H9 (cell line): ENCODE measurements at regions not wholly inside any gene's neighbourhood (a gene's known extent, or its start where the extent isn't known, plus 50 kb on each side); places are given as distances from the start of the nearest gene placed in this dataset.

ENCODE experiments used
- DNase-seq: peaks from one replicate; pipeline ENCODE4 v3.0.0-alpha.2; 2017
- H2AFZ ChIP-seq: one replicate; pipeline ENCODE4 v1.6.1; 2013; ENCODE audit warnings: mild to moderate bottlenecking, low read length, control low read depth, moderate library complexity
- H2AK5ac ChIP-seq: 2 replicates; pipeline ENCODE4 v1.6.1; 2013; ENCODE audit warnings: low read length, control low read depth, mixed read lengths; ENCODE audit not compliant: insufficient read length
- H2BK120ac ChIP-seq: one replicate; pipeline ENCODE4 v1.6.1; 2013; ENCODE audit warnings: low read depth, mild to moderate bottlenecking, low read length, control low read depth, inconsistent platforms; ENCODE audit not compliant: poor library complexity, severe bottlenecking
- H2BK12ac ChIP-seq: 2 replicates; pipeline ENCODE4 v1.6.1; 2013; ENCODE audit warnings: low read length, control low read depth, mixed read lengths, low read depth; ENCODE audit not compliant: insufficient read length
- H2BK15ac ChIP-seq: 2 replicates; pipeline ENCODE4 v1.6.1; 2013; ENCODE audit warnings: low read depth, low read length, control low read depth
- H2BK20ac ChIP-seq: one replicate; pipeline ENCODE4 v1.6.1; 2013; ENCODE audit warnings: low read depth, mild to moderate bottlenecking, low read length, control low read depth, inconsistent platforms; ENCODE audit not compliant: poor library complexity, severe bottlenecking
- H2BK5ac ChIP-seq: 2 replicates; pipeline ENCODE4 v1.6.1; 2013; ENCODE audit warnings: low read length, control low read depth, mixed read lengths; ENCODE audit not compliant: insufficient read length
- H3K14ac ChIP-seq: 2 replicates; pipeline ENCODE4 v1.6.1; 2013; ENCODE audit warnings: low read length, control low read depth; ENCODE audit not compliant: insufficient read depth
- H3K18ac ChIP-seq: 2 replicates; pipeline ENCODE4 v1.6.1; 2013; ENCODE audit warnings: low read depth, mild to moderate bottlenecking, mixed read lengths, low read length, control low read depth; ENCODE audit not compliant: insufficient read length
- H3K23ac ChIP-seq: 2 replicates; pipeline ENCODE4 v1.6.1; 2013; ENCODE audit warnings: low read length, control low read depth, mixed read lengths, low read depth; ENCODE audit not compliant: insufficient read length
- H3K23me2 ChIP-seq: 2 replicates; pipeline ENCODE4 v1.6.1; 2013; ENCODE audit warnings: low read depth, mild to moderate bottlenecking, mixed read lengths, low read length, control low read depth; ENCODE audit not compliant: insufficient read length, poor library complexity, severe bottlenecking
- H3K27ac ChIP-seq: 2 replicates; pipeline ENCODE4 v1.5.1; 2013; ENCODE audit warnings: low read length, control low read depth, mixed read lengths, low read depth; ENCODE audit not compliant: insufficient read length
- H3K27me3 ChIP-seq: 2 replicates; pipeline ENCODE4 v1.6.1; 2013; ENCODE audit warnings: low read length, control low read depth, inconsistent platforms; ENCODE audit not compliant: insufficient read depth
- H3K4ac ChIP-seq: 2 replicates; pipeline ENCODE4 v1.6.1; 2013; ENCODE audit warnings: low read depth, mild to moderate bottlenecking, control low read depth, inconsistent platforms, low read length, moderate library complexity
- H3K4me1 ChIP-seq: 2 replicates; pipeline ENCODE4 v1.6.1; 2013; ENCODE audit warnings: low read length, control low read depth, inconsistent platforms; ENCODE audit not compliant: insufficient read depth
- H3K4me2 ChIP-seq: 2 replicates; pipeline ENCODE4 v1.6.1; 2013; ENCODE audit warnings: low read length, control low read depth, mixed read lengths; ENCODE audit not compliant: insufficient read length, insufficient read depth
- H3K56ac ChIP-seq: 2 replicates; pipeline ENCODE4 v1.6.1; 2013; ENCODE audit warnings: low read depth, mild to moderate bottlenecking, mixed read lengths, low read length, control low read depth; ENCODE audit not compliant: insufficient read length
- H3K79me1 ChIP-seq: 2 replicates; pipeline ENCODE4 v1.6.1; 2013; ENCODE audit warnings: low read depth, mild to moderate bottlenecking, moderate library complexity, low read length, control low read depth, inconsistent platforms; ENCODE audit not compliant: insufficient read depth, poor library complexity, severe bottlenecking
- H3K79me2 ChIP-seq: 2 replicates; pipeline ENCODE4 v1.6.1; 2013; ENCODE audit warnings: low read length, control low read depth, inconsistent platforms; ENCODE audit not compliant: insufficient read depth
- H3K9ac ChIP-seq: 2 replicates; pipeline ENCODE4 v1.6.1; 2013; ENCODE audit warnings: low read length, control low read depth, mixed read lengths; ENCODE audit not compliant: insufficient read length; ENCODE audit errors: extremely low read depth
- H3K9me3 ChIP-seq: one replicate; pipeline ENCODE4 v1.6.1; 2013; ENCODE audit warnings: low read depth, low read length, inconsistent platforms; ENCODE audit not compliant: control insufficient read depth
- H3T11ph ChIP-seq: one replicate; pipeline ENCODE4 v1.6.1; 2013; ENCODE audit warnings: mild to moderate bottlenecking, low read length, control low read depth, inconsistent platforms
- H4K20me1 ChIP-seq: one replicate; pipeline ENCODE4 v1.6.1; 2013; ENCODE audit not compliant: control insufficient read depth, insufficient read length, insufficient read depth
- H4K5ac ChIP-seq: 2 replicates; pipeline ENCODE4 v1.6.1; 2013; ENCODE audit warnings: low read depth, mild to moderate bottlenecking, mixed read lengths, low read length, control low read depth; ENCODE audit not compliant: insufficient read length
- H4K8ac ChIP-seq: replicated peaks from 2 replicates; pipeline ENCODE4 v1.6.1; 2013; ENCODE audit warnings: low read length, control low read depth, mixed read lengths, low read depth; ENCODE audit not compliant: insufficient read length
- H4K91ac ChIP-seq: 2 replicates; pipeline ENCODE4 v1.6.1; 2013; ENCODE audit warnings: low read depth, mild to moderate bottlenecking, moderate library complexity, mixed read lengths, low read length, control low read depth; ENCODE audit not compliant: insufficient read length
- H3K27ac Mint-ChIP-seq, 3 experiments: 2 replicates in 2 of 3; 3 replicates in 1 of 3; pipeline ENCODE4 v1.8.0; 2020 to 2021; ENCODE audit warnings: mixed read lengths in 3 of 3, mild to moderate bottlenecking in 1 of 3, moderate library complexity in 1 of 3
- H3K27me3 Mint-ChIP-seq: 2 replicates; pipeline ENCODE4 v1.8.0; 2021; ENCODE audit warnings: low read depth, mild to moderate bottlenecking, moderate library complexity, mixed read lengths
- H3K36me3 Mint-ChIP-seq, 3 experiments: 2 replicates in 2 of 3; 3 replicates in 1 of 3; pipeline ENCODE4 v1.8.0; 2020 to 2021; ENCODE audit warnings: low read depth in 3 of 3, mixed read lengths in 3 of 3; ENCODE audit not compliant: insufficient read depth in 1 of 3
- H3K4me1 Mint-ChIP-seq, 2 experiments: 2 replicates each; pipeline ENCODE4 v1.8.0; 2020; ENCODE audit warnings: mixed read lengths in 2 of 2
- H3K4me3 Mint-ChIP-seq, 2 experiments: 2 replicates in 1 of 2; 3 replicates in 1 of 2; pipeline ENCODE4 v1.8.0; 2020 to 2021; ENCODE audit warnings: mild to moderate bottlenecking in 2 of 2, mixed read lengths in 2 of 2, moderate library complexity in 1 of 2
- H3K9me3 Mint-ChIP-seq, 2 experiments: 2 replicates in 1 of 2; 3 replicates in 1 of 2; pipeline ENCODE4 v1.8.0; 2020; ENCODE audit warnings: mild to moderate bottlenecking in 2 of 2, mixed read lengths in 2 of 2, moderate library complexity in 1 of 2
- CTCF ChIP-seq: fragments of 200-600 bp; sonication (generic); conservative IDR thresholded peaks from 3 replicates; pipeline ENCODE4 v1.8.0; 2021; ENCODE audit warnings: antibody characterized with exemption, mild to moderate bottlenecking
- WGBS: extraction: QIAGEN DNeasy Blood & Tissue Kit; methylation state at CpG from one replicate; pipeline ENCODE4 v1.1.7; 2013; ENCODE audit warnings: missing lambda C conversion rate, low lambda C conversion rate, mixed read lengths; ENCODE audit not compliant: insufficient read length; ENCODE audit errors: extremely low coverage; 5-methylcytosine and 5-hydroxymethylcytosine counted together

GRCh38 chr7:46107610-46108217 is 186.6 kb upstream of the IGFBP3 start:
- H4K5ac ChIP-seq = no peak overlapping the region
- DNase-seq = no peak
- H3K56ac ChIP-seq = no peak overlapping the region

More at GRCh38 chr7:46107610-46108217, 186.6 kb upstream of the IGFBP3 start:
- Histone ChIP-seq H3K4me2 (no peak overlapping the region), H3K79me1 (no peaks in the 10 kb centered on the region), H3K4ac (no peak overlapping the region), H2BK5ac (no peak overlapping the region), H2BK120ac (no peak overlapping the region), H2AFZ (no peak overlapping the region), H2AK5ac (no peak overlapping the region), H3K23ac (no peak overlapping the region), H3K9me3 (no peaks in the 10 kb centered on the region), H3T11ph (no peak overlapping the region), H3K14ac (no peak overlapping the region), H3K23me2 (no peaks in the 10 kb centered on the region), H2BK12ac (no peak overlapping the region), H3K27me3 (no peaks in the 10 kb centered on the region), H4K20me1 (no peaks in the 10 kb centered on the region), H2BK20ac (no peak overlapping the region), H3K18ac (no peak overlapping the region), H3K27ac (no peak overlapping the region), H4K8ac (no peak overlapping the region), H3K79me2 (no peaks in the 10 kb centered on the region), H3K9ac (no peak overlapping the region), H2BK15ac (no peak overlapping the region), H3K4me1 (no peaks in the 10 kb centered on the region), H4K91ac (no peak overlapping the region)
- no peak for TF ChIP-seq CTCF
- Mint-ChIP-seq H3K27ac (0 out of 7 replicates have a peak overlapping the region, but pooled peaks of 1 of the 3 experiments have one; percentile 18), H3K36me3 (0 out of 7 replicates have a peak, but pooled peaks cover 0 to 1% (median 0%) of the 10 kb centered on the region in 3 experiments), H3K9me3 (no peaks in the 10 kb centered on the region), H3K4me3 (no peak overlapping the region), H3K27me3 (no peaks in the 10 kb centered on the region), H3K4me1 (no peaks in the 10 kb centered on the region)
- WGBS = no CpG with 5 or more reads among the region's 7 CpGs
